ENCODE measurements at regions not wholly inside any gene's neighbourhood (a gene's known extent, or its start where the extent isn't known, plus 50 kb on each side); places are given as distances from the start of the nearest gene placed in this dataset.

DNA sequence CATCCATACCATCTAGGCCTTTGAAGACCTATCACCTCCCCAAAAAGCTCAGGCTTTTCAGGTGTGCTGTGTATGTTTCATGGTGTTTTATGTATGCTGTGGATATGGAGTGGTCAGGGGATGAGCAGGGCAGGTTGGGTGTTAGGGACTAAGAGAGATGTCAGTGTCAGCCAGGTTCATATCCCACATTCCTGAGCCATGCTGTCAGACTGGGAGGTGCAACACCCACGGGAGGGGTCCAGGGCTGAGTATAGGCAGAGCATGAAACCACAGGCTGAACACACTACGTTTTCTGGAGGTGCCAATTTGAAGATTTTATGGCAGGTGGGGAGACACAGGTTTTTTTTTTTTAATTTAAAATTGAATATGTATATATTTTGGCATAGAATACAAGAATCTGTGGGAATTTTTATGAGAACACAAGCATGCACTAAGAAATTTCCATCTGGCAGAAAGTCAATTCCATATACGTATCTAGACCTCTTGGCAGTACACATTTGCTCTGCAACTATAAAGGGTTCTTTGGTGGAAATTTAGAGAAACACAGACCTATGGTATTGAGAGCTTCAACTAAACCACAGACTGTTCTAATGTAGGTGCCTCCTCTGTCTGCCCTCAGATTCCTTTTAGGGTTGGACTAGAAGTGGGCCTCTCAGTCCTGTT lies 101.9 kb upstream of the RNU6-1 start:
- TF ChIP-seq, protein P1, sequence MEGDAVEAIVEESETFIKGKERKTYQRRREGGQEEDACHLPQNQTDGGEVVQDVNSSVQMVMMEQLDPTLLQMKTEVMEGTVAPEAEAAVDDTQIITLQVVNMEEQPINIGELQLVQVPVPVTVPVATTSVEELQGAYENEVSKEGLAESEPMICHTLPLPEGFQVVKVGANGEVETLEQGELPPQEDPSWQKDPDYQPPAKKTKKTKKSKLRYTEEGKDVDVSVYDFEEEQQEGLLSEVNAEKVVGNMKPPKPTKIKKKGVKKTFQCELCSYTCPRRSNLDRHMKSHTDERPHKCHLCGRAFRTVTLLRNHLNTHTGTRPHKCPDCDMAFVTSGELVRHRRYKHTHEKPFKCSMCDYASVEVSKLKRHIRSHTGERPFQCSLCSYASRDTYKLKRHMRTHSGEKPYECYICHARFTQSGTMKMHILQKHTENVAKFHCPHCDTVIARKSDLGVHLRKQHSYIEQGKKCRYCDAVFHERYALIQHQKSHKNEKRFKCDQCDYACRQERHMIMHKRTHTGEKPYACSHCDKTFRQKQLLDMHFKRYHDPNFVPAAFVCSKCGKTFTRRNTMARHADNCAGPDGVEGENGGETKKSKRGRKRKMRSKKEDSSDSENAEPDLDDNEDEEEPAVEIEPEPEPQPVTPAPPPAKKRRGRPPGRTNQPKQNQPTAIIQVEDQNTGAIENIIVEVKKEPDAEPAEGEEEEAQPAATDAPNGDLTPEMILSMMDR (conservative IDR thresholded peaks at IDR 0.05; ENCODE audit: low read length), result no peak
- no peak for TF ChIP-seq EZH2phosphoT487 (IDR thresholded peaks at IDR 0.05; ENCODE audit: borderline replicate concordance)

All from Loucy (cell line).